HG02885 (cell line): ENCODE measurements at regions not wholly inside any gene's neighbourhood (a gene's known extent, or its start where the extent isn't known, plus 50 kb on each side); places are given as distances from the start of the nearest gene placed in this dataset.
A peak's percentile ranks its signal among the peaks of the same experiment; 100 is the strongest.

Experiments
- ATAC-seq: cut with Tn5 transposase; IDR thresholded peaks from one replicate; pipeline ENCODE4 v1.9.1; 2021; ENCODE audit warnings: mild to moderate bottlenecking; ENCODE audit not compliant: unreplicated experiment, poor library complexity

GRCh38 chr2:47315475-47315874 is 53.6 kb upstream of the EPCAM start:
- ATAC-seq: no peak

- no peak for ATAC-seq
Measured at GRCh38 chr2:47313728-47314127, 55.4 kb upstream of the EPCAM start.

- no peak for ATAC-seq
Measured at GRCh38 chr2:47313141-47313691, 55.9 kb upstream of the EPCAM start.

- no peak for ATAC-seq
Measured at GRCh38 chr2:47312491-47312850, 56.6 kb upstream of the EPCAM start.

GRCh38 chr2:47311764-47312490 is 57.2 kb upstream of the EPCAM start:
- no peak for ATAC-seq

- peak; percentile 2 for ATAC-seq
Measured at GRCh38 chr2:47310801-47311560, 58.1 kb upstream of the EPCAM start.

- ATAC-seq: peak; percentile 87
Measured at GRCh38 chr2:47309952-47310800, 58.9 kb upstream of the EPCAM start.

- ATAC-seq: no peak
Measured at GRCh38 chr2:47309472-47309951, 59.6 kb upstream of the EPCAM start.

GRCh38 chr2:47307066-47307465 is 62.0 kb upstream of the EPCAM start:
- ATAC-seq: no peak

- ATAC-seq: no peak
Measured at GRCh38 chr2:47304654-47305053, 64.5 kb upstream of the EPCAM start.

GRCh38 chr2:47303341-47304148 is 65.6 kb upstream of the EPCAM start:
- ATAC-seq: no peak

- ATAC-seq: no peak
Measured at GRCh38 chr2:47302308-47302707, 66.8 kb upstream of the EPCAM start.

- no peak for ATAC-seq
Measured at GRCh38 chr2:47301731-47302130, 67.4 kb upstream of the EPCAM start.

GRCh38 chr2:47301277-47301618 is 67.9 kb upstream of the EPCAM start:
- ATAC-seq: peak; percentile 76

- ATAC-seq: peak; percentile 81
Measured at GRCh38 chr2:47300609-47301276, 68.4 kb upstream of the EPCAM start.

- no peak for ATAC-seq
Measured at GRCh38 chr2:47300081-47300480, 69.0 kb upstream of the EPCAM start.

GRCh38 chr2:47299555-47299954 is 69.6 kb upstream of the EPCAM start:
- no peak for ATAC-seq

GRCh38 chr2:47298771-47299170 is 70.3 kb upstream of the EPCAM start:
- ATAC-seq: no peak

- ATAC-seq: no peak
Measured at GRCh38 chr2:47297767-47298425, 71.2 kb upstream of the EPCAM start.
